ENCODE measurements at regions not wholly inside any gene's neighbourhood (a gene's known extent, or its start where the extent isn't known, plus 50 kb on each side); places are given as distances from the start of the nearest gene placed in this dataset.

DNA sequence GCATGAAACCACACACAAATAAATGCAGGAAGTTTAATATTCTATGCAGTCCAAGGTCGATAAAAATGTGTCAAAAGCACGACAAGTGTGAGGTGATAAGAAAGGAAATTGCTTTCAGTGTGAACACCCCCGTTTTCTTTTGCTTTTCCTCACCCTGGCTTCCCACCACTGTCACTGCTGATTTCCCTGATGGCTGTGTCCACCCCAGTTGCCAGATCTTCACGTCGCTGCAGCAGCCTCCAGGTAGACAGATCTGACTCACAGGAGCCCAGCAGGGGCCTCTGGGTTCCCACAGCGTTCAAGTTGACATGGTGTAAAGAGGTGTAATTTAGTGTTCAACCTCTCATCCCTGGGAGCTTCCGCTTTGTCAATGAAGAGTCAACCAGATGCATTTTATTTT lies 128.0 kb upstream of the TACR1 start:
- BruUV-seq (replicated peaks): no TSS peak
- DNase-seq (ENCODE audit: low read depth, low spot score) (no peak), ATAC-seq (no peak), FAIRE-seq (no peak)
- intact Hi-C loops (cut with micrococcal nuclease; ENCODE audit: unreplicated experiment) (no loop called here), in situ Hi-C loops (cut with MboI) (no loop called here)
- ChIA-PET POLR2A (no interaction called here), CTCF (interaction anchor here (1.4 to 1.8 kb wide), 2 partner anchors 16 to 35 kb away, joined by 3 to 4 read pairs; no protein-coding TSS in a partner anchor), RAD21 (ENCODE audit: unreplicated experiment) (no interaction called here), SMC1A (ENCODE audit: uncharacterized antibody, unreplicated experiment) (interaction anchor here (1.1 to 1.6 kb wide), 2 partner anchors 17 to 75 kb away, joined by 3 read pairs; no protein-coding TSS in a partner anchor)
- Histone ChIP-seq H3K9me3 (replicated peaks; ENCODE audit: control insufficient read depth, insufficient read depth, low read length) (no peaks in the 10 kb centered on the region; the same call in 2 of the 3 replicates), H3K9ac (ENCODE audit: control insufficient read depth, insufficient read depth, low read length) (no peak overlapping the region), H3K4me3 (no peak overlapping the region), H3K27me3 (replicated peaks in 1 of 2; ENCODE audit: control insufficient read depth in 2 of 2, insufficient read depth in 2 of 2, low read length in 1 of 2) (no peaks in the 10 kb centered on the region), H3K36me3 (ENCODE audit: control insufficient read depth in 2 of 2, insufficient read depth in 2 of 2, low read length in 1 of 2) (no peaks in the 10 kb centered on the region), H3K4me1 (ENCODE audit: control insufficient read depth, insufficient read depth, low read length) (no peaks in the 10 kb centered on the region; the same call in 1 of the 2 replicates), H4K20me1 (ENCODE audit: control insufficient read depth, insufficient read depth) (no peaks in the 10 kb centered on the region), H3K4me2 (ENCODE audit: control insufficient read depth, insufficient read depth) (no peak overlapping the region), H2AFZ (ENCODE audit: control insufficient read depth, low read depth, low read length) (no peak overlapping the region), H3K79me2 (ENCODE audit: control insufficient read depth, insufficient read depth, low read length) (no peaks in the 10 kb centered on the region), H3K27ac (ENCODE audit: control insufficient read depth, insufficient read depth) (no peak overlapping the region)
- TF ChIP-seq PAX5 (IDR thresholded peaks at IDR 0.05; ENCODE audit: borderline replicate concordance, low read depth, low read length) (no peak), LARP7 (IDR thresholded peaks at IDR 0.05) (no peak), TBL1XR1 (IDR thresholded peaks at IDR 0.05; ENCODE audit: low read depth, low read length) (no peak), ETV6 (conservative IDR thresholded peaks at IDR 0.05 in 1 of 2, IDR thresholded peaks at IDR 0.05 in 1 of 2; ENCODE audit: borderline replicate concordance in 1 of 2, low read depth in 1 of 2) (no peak), ZBED1 (IDR thresholded peaks at IDR 0.05; ENCODE audit: borderline replicate concordance) (no peak), NR2C2 (IDR thresholded peaks at IDR 0.05; ENCODE audit: borderline replicate concordance, control insufficient read depth, insufficient read length, low read depth) (no peak), RAD21 (IDR thresholded peaks at IDR 0.05; ENCODE audit: insufficient read depth, low read depth, low read length) (no peak)
- TF ChIP-seq, protein P1, sequence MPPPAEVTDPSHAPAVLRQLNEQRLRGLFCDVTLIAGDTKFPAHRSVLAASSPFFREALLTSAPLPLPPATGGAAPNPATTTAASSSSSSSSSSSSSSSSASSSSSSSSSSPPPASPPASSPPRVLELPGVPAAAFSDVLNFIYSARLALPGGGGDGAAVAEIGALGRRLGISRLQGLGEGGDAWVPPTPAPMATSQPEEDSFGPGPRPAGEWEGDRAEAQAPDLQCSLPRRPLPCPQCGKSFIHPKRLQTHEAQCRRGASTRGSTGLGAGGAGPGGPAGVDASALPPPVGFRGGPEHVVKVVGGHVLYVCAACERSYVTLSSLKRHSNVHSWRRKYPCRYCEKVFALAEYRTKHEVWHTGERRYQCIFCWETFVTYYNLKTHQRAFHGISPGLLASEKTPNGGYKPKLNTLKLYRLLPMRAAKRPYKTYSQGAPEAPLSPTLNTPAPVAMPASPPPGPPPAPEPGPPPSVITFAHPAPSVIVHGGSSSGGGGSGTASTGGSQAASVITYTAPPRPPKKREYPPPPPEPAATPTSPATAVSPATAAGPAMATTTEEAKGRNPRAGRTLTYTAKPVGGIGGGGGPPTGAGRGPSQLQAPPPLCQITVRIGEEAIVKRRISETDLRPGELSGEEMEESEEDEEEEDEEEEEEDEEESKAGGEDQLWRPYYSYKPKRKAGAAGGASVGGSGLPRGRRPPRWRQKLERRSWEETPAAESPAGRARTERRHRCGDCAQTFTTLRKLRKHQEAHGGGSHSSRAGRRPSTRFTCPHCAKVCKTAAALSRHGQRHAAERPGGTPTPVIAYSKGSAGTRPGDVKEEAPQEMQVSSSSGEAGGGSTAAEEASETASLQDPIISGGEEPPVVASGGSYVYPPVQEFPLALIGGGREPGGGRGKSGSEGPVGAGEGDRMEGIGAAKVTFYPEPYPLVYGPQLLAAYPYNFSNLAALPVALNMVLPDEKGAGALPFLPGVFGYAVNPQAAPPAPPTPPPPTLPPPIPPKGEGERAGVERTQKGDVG (CRISPR knock-in tag; IDR thresholded peaks at IDR 0.05): no peak
- WGBS (ENCODE audit: insufficient coverage, insufficient replicate concordance, low lambda C conversion rate, missing lambda C conversion rate): 36% methylated on average over 7 of the region's 7 CpGs

Measured in GM12878 (cell line).